ENCODE measurements at regions not wholly inside any gene's neighbourhood (a gene's known extent, or its start where the extent isn't known, plus 50 kb on each side); places are given as distances from the start of the nearest gene placed in this dataset.

- TF ChIP-seq, protein P1, sequence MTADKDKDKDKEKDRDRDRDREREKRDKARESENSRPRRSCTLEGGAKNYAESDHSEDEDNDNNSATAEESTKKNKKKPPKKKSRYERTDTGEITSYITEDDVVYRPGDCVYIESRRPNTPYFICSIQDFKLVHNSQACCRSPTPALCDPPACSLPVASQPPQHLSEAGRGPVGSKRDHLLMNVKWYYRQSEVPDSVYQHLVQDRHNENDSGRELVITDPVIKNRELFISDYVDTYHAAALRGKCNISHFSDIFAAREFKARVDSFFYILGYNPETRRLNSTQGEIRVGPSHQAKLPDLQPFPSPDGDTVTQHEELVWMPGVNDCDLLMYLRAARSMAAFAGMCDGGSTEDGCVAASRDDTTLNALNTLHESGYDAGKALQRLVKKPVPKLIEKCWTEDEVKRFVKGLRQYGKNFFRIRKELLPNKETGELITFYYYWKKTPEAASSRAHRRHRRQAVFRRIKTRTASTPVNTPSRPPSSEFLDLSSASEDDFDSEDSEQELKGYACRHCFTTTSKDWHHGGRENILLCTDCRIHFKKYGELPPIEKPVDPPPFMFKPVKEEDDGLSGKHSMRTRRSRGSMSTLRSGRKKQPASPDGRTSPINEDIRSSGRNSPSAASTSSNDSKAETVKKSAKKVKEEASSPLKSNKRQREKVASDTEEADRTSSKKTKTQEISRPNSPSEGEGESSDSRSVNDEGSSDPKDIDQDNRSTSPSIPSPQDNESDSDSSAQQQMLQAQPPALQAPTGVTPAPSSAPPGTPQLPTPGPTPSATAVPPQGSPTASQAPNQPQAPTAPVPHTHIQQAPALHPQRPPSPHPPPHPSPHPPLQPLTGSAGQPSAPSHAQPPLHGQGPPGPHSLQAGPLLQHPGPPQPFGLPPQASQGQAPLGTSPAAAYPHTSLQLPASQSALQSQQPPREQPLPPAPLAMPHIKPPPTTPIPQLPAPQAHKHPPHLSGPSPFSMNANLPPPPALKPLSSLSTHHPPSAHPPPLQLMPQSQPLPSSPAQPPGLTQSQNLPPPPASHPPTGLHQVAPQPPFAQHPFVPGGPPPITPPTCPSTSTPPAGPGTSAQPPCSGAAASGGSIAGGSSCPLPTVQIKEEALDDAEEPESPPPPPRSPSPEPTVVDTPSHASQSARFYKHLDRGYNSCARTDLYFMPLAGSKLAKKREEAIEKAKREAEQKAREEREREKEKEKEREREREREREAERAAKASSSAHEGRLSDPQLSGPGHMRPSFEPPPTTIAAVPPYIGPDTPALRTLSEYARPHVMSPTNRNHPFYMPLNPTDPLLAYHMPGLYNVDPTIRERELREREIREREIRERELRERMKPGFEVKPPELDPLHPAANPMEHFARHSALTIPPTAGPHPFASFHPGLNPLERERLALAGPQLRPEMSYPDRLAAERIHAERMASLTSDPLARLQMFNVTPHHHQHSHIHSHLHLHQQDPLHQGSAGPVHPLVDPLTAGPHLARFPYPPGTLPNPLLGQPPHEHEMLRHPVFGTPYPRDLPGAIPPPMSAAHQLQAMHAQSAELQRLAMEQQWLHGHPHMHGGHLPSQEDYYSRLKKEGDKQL (CRISPR knock-in tag; IDR thresholded peaks at IDR 0.05; ENCODE audit: low read depth), result no peak
- TF ChIP-seq HIC2 (CRISPR knock-in tag; IDR thresholded peaks at IDR 0.05; ENCODE audit: low read depth), result no peak
- TF ChIP-seq HNF1B (CRISPR knock-in tag; IDR thresholded peaks at IDR 0.05), result no peak
- TF ChIP-seq ZSCAN29 (CRISPR knock-in tag; conservative IDR thresholded peaks at IDR 0.05), result no peak
- TF ChIP-seq MAFG (CRISPR knock-in tag; IDR thresholded peaks at IDR 0.05), result no peak
- TF ChIP-seq, protein P2, sequence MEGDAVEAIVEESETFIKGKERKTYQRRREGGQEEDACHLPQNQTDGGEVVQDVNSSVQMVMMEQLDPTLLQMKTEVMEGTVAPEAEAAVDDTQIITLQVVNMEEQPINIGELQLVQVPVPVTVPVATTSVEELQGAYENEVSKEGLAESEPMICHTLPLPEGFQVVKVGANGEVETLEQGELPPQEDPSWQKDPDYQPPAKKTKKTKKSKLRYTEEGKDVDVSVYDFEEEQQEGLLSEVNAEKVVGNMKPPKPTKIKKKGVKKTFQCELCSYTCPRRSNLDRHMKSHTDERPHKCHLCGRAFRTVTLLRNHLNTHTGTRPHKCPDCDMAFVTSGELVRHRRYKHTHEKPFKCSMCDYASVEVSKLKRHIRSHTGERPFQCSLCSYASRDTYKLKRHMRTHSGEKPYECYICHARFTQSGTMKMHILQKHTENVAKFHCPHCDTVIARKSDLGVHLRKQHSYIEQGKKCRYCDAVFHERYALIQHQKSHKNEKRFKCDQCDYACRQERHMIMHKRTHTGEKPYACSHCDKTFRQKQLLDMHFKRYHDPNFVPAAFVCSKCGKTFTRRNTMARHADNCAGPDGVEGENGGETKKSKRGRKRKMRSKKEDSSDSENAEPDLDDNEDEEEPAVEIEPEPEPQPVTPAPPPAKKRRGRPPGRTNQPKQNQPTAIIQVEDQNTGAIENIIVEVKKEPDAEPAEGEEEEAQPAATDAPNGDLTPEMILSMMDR (CRISPR knock-in tag; IDR thresholded peaks at IDR 0.05), result no peak
- no peak for TF ChIP-seq MTA3 (CRISPR knock-in tag; IDR thresholded peaks at IDR 0.05)
- TF ChIP-seq CHCHD3 (CRISPR knock-in tag; IDR thresholded peaks at IDR 0.05), result no peak
- TF ChIP-seq ZNF501 (CRISPR knock-in tag; IDR thresholded peaks at IDR 0.05), result no peak
- TF ChIP-seq, protein P3, sequence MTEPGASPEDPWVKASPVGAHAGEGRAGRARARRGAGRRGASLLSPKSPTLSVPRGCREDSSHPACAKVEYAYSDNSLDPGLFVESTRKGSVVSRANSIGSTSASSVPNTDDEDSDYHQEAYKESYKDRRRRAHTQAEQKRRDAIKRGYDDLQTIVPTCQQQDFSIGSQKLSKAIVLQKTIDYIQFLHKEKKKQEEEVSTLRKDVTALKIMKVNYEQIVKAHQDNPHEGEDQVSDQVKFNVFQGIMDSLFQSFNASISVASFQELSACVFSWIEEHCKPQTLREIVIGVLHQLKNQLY (CRISPR knock-in tag; IDR thresholded peaks at IDR 0.05), result no peak
- no peak for TF ChIP-seq GPN1 (CRISPR knock-in tag; IDR thresholded peaks at IDR 0.05; ENCODE audit: borderline replicate concordance)
- no peak for TF ChIP-seq ARID2 (CRISPR knock-in tag; IDR thresholded peaks at IDR 0.05; ENCODE audit: borderline replicate concordance)
These were observed 82.2 kb upstream of the ITGA4 start for GRCh38 chr2:181374781-181375675.

Measured in HepG2 (cell line).